IMR-90 (cell line): ENCODE measurements at regions not wholly inside any gene's neighbourhood (a gene's known extent, or its start where the extent isn't known, plus 50 kb on each side); places are given as distances from the start of the nearest gene placed in this dataset.

Source experiments
- ATAC-seq: fragments of 200-7000 bp; cut with Tn5 transposase; 2 replicates; pipeline ENCODE4 v1.9.1; 2020; ENCODE audit warnings: low read depth, mild to moderate bottlenecking, moderate library complexity
- BruUV-seq: library from RNA; stranded (reverse); fragments of 400-500 nt; replicated peaks from 2 replicates; lab custom pipeline; 2021; lab: Mats Ljungman, UMichigan
- CTCF ChIA-PET: fragments of 300-600 bp; formaldehyde crosslinking; extraction: SDS; loops from one replicate; lab custom pipeline; 2021; ENCODE audit warnings: antibody characterized with exemption; lab: Yijun Ruan, JAX
- POLR2A ChIA-PET: fragments of 300-600 bp; sonication (Branson Sonifier 250); formaldehyde crosslinking; loops from one replicate; lab custom pipeline; 2022; ENCODE audit warnings: antibody characterized with exemption; ENCODE audit not compliant: unreplicated experiment; lab: Charles Lee
- DNase-seq: peaks from one replicate; pipeline ENCODE4 v3.0.0; 2013
- H2AFZ ChIP-seq: replicated peaks from 2 replicates; pipeline ENCODE3; 2013; ENCODE audit warnings: low read length, mild to moderate bottlenecking; ENCODE audit not compliant: poor library complexity
- H2AK5ac ChIP-seq: 2 replicates; pipeline ENCODE4 v1.6.1; 2013; ENCODE audit warnings: low read depth, low read length, inconsistent platforms
- H2AK9ac ChIP-seq: replicated peaks from 2 replicates; pipeline ENCODE3; 2013; ENCODE audit warnings: mild to moderate bottlenecking, low read depth, low read length, moderate library complexity; ENCODE audit not compliant: poor library complexity
- H2BK120ac ChIP-seq: 2 replicates; pipeline ENCODE4 v1.6.1; 2013; ENCODE audit warnings: low read depth, low read length, inconsistent platforms
- H2BK15ac ChIP-seq: 3 replicates; pipeline ENCODE4 v1.6.1; 2013; ENCODE audit warnings: low read depth, low read length, inconsistent platforms
- H2BK20ac ChIP-seq: 2 replicates; pipeline ENCODE4 v1.6.1; 2013; ENCODE audit warnings: low read depth, mild to moderate bottlenecking, inconsistent platforms, low read length, moderate library complexity
- H2BK5ac ChIP-seq: 2 replicates; pipeline ENCODE4 v1.6.1; 2013; ENCODE audit warnings: mild to moderate bottlenecking, low read depth, low read length, inconsistent platforms; ENCODE audit not compliant: poor library complexity, severe bottlenecking
- H3K14ac ChIP-seq: replicated peaks from 2 replicates; pipeline ENCODE4 v1.6.1; 2013; ENCODE audit warnings: low read depth, low read length, inconsistent platforms
- H3K18ac ChIP-seq: 2 replicates; pipeline ENCODE4 v1.6.1; 2013; ENCODE audit warnings: low read depth, low read length, control low read depth
- H3K23ac ChIP-seq: 2 replicates; pipeline ENCODE4 v1.6.1; 2013; ENCODE audit warnings: low read depth, low read length, inconsistent platforms
- H3K27ac ChIP-seq: 2 replicates; pipeline ENCODE4 v1.5.1; 2013; ENCODE audit warnings: mild to moderate bottlenecking, control low read depth, low read length; ENCODE audit not compliant: insufficient read depth
- H3K27me3 ChIP-seq: 2 replicates; pipeline ENCODE4 v1.6.1; 2013; ENCODE audit warnings: low read length; ENCODE audit not compliant: control insufficient read depth, insufficient read depth
- H3K36me3 ChIP-seq: 2 replicates; pipeline ENCODE4 v1.6.1; 2013; ENCODE audit warnings: low read length, mixed read lengths; ENCODE audit not compliant: control insufficient read depth, insufficient read depth
- H3K4ac ChIP-seq: 2 replicates; pipeline ENCODE4 v1.6.1; 2013; ENCODE audit warnings: low read depth, low read length, inconsistent platforms
- H3K4me1 ChIP-seq: 2 replicates; pipeline ENCODE4 v1.6.1; 2013; ENCODE audit warnings: low read length, mixed read lengths; ENCODE audit not compliant: control insufficient read depth, insufficient read depth
- H3K4me2 ChIP-seq: 2 replicates; pipeline ENCODE4 v1.6.1; 2013; ENCODE audit warnings: low read depth, mild to moderate bottlenecking, control low read depth, low read length, moderate library complexity
- H3K4me3 ChIP-seq: 2 replicates; pipeline ENCODE4 v1.5.1; 2013; ENCODE audit warnings: low read depth, mild to moderate bottlenecking, control low read depth, low read length, moderate library complexity; ENCODE audit not compliant: insufficient read depth
- H3K56ac ChIP-seq: 2 replicates; pipeline ENCODE4 v1.6.1; 2013; ENCODE audit warnings: low read length, inconsistent platforms; ENCODE audit not compliant: insufficient read depth; ENCODE audit errors: extremely low read depth
- H3K79me1 ChIP-seq, 2 experiments: 2 replicates each; pipeline ENCODE4 v1.6.1; 2013; ENCODE audit warnings: low read length in 2 of 2, inconsistent platforms in 1 of 2, low read depth in 1 of 2
- H3K9ac ChIP-seq: 2 replicates; pipeline ENCODE4 v1.6.1; 2013; ENCODE audit warnings: low read depth, low read length, control low read depth
- H3K9me1 ChIP-seq: 2 replicates; pipeline ENCODE4 v1.6.1; 2013; ENCODE audit warnings: low read length, inconsistent platforms; ENCODE audit not compliant: insufficient read depth
- H3K9me3 ChIP-seq: 2 replicates; pipeline ENCODE4 v1.6.1; 2013; ENCODE audit warnings: low read length; ENCODE audit not compliant: control insufficient read depth, insufficient read depth
- H4K20me1 ChIP-seq: 2 replicates; pipeline ENCODE4 v1.6.1; 2013; ENCODE audit warnings: low read length, inconsistent platforms; ENCODE audit not compliant: insufficient read depth
- H4K5ac ChIP-seq: 2 replicates; pipeline ENCODE4 v1.6.1; 2013; ENCODE audit warnings: mild to moderate bottlenecking, low read depth, low read length, control low read depth
- H4K8ac ChIP-seq, 2 experiments: 2 replicates each; pipeline ENCODE4 v1.6.1; 2013; ENCODE audit warnings: low read depth in 2 of 2, low read length in 2 of 2, control low read depth in 1 of 2, inconsistent platforms in 1 of 2
- H4K91ac ChIP-seq: 2 replicates; pipeline ENCODE4 v1.6.1; 2013; ENCODE audit warnings: low read depth, low read length, inconsistent platforms; ENCODE audit not compliant: insufficient read depth
- RCOR1 ChIP-seq: IDR thresholded peaks from 2 replicates; pipeline ENCODE4 v1.6.1; 2012; ENCODE audit warnings: mild to moderate bottlenecking, low read length, improper control_type of control experiment; ENCODE audit not compliant: insufficient replicate concordance
- WGBS, 2 experiments: methylation state at CpG; one replicate each; pipeline versions ENCODE4 v1.1.5 to v1.1.7; 2013; ENCODE audit warnings: missing lambda C conversion rate in 2 of 2; ENCODE audit not compliant: insufficient read length in 1 of 2; ENCODE audit errors: extremely low coverage in 2 of 2; 5-methylcytosine and 5-hydroxymethylcytosine counted together
- dilution Hi-C: fragments of 300-500 bp; cut with HindIII; formaldehyde crosslinking; loops from one replicate; pipeline ENCODE4 v1.14.3; 2018; ENCODE audit warnings: low sequenced_read_pairs; ENCODE audit not compliant: unreplicated experiment
- in situ Hi-C: fragments of 300-500 bp; cut with MboI; formaldehyde crosslinking; loops from 3 replicates; pipeline ENCODE4 v1.14.3; 2019; ENCODE audit warnings: low sequenced_read_pairs, inconsistent platforms, mixed read lengths
- intact Hi-C: fragments of 100-400 bp; cut with micrococcal nuclease; formaldehyde crosslinking; loops from 2 replicates; pipeline ENCODE4 v1.10.0; 2022

DNA sequence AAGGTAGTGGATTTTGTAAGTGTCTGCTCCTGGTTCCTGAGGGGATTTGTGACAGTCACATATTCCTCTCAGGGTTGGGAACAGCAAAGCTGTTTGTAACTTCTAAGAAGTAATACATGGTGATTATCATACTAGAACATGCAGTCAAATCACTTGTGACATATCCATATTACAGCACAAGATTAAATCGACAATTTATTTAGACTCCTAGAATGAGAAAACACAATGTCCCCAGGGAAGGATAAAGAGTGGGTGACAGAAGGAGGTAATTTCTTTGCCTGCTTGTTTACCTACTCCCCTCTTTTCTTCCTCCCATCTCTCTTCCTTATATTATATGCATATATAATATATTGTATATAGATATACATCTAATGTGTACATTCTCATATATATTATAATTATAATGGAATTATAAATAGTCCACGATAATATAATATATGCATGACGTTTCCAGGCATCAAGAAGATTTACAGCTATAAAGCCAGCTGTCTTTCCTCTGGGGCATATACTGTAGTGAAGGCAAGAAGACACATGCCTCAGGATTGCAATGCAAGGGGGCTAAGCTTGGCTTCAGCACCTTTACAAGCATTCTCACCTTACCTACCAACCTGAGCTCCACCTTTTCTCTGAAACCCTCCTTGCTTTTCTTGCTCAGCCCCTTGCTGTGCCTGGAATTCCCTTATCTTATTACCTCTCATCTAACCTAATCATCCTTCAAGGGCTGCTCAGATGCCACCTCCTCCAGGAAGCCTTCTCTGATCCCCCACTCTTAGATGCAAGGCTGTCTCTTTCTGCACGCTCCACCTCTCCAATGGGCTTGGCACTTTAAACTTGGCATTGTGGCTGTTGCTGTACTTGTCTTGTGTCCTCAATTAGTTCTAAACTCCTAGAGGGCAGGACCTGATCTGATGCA, 73.1 kb upstream of the PIAS1 start:
- no peak overlapping the region for H3K14ac ChIP-seq
- H3K9me3 ChIP-seq: no peaks in the 10 kb centered on the region; the same call in 1 of the 2 replicates
- TF ChIP-seq RCOR1: no peak
- H2BK20ac ChIP-seq: no peak overlapping the region
- H3K56ac ChIP-seq: no peak overlapping the region
- WGBS, 2 experiments: no CpG with 5 or more reads among the region's 4 CpGs
- H4K20me1 ChIP-seq: no peaks in the 10 kb centered on the region
- CTCF ChIA-PET: no interaction called here
- H2AFZ ChIP-seq: no peak overlapping the region
- intact Hi-C loops (no loop called here), dilution Hi-C loops (no loop called here), in situ Hi-C loops (no loop called here)
- no peak overlapping the region for H2AK9ac ChIP-seq
- H3K4ac ChIP-seq: no peak overlapping the region
- H3K4me2 ChIP-seq: no peak overlapping the region
- H4K91ac ChIP-seq: no peak overlapping the region
- no peaks in the 10 kb centered on the region for H3K9me1 ChIP-seq
- no peaks in the 10 kb centered on the region for H3K36me3 ChIP-seq
- H4K5ac ChIP-seq: no peak overlapping the region
- no peak overlapping the region for H2AK5ac ChIP-seq
- ATAC-seq (no peak), DNase-seq (no peak)
- no peak overlapping the region for H4K8ac ChIP-seq
- H3K4me3 ChIP-seq: no peak overlapping the region
- no peak overlapping the region for H3K23ac ChIP-seq
- H3K27ac ChIP-seq: no peak overlapping the region
- H2BK5ac ChIP-seq: no peak overlapping the region
- POLR2A ChIA-PET: no interaction called here
- H3K79me1 ChIP-seq: no peaks in the 10 kb centered on the region
- peaks cover 12% of the 10 kb centered on the region for H3K27me3 ChIP-seq
- no TSS peak for BruUV-seq
- no peak overlapping the region for H3K9ac ChIP-seq
- no peak overlapping the region for H2BK15ac ChIP-seq
- no peak overlapping the region for H2BK120ac ChIP-seq
- H3K4me1 ChIP-seq: no peaks in the 10 kb centered on the region
- no peak overlapping the region for H3K18ac ChIP-seq
